A673 (cell line): ENCODE measurements at regions not wholly inside any gene's neighbourhood (a gene's known extent, or its start where the extent isn't known, plus 50 kb on each side); places are given as distances from the start of the nearest gene placed in this dataset.

Source experiments
- BruUV-seq: library from RNA; stranded (reverse); fragments of 400-500 nt; replicated peaks from 2 replicates; lab custom pipeline; 2021; lab: Mats Ljungman, UMichigan
- CTCF ChIA-PET: fragments of 300-600 bp; sonication (Branson Sonifier 250); formaldehyde crosslinking; loops from one replicate; lab custom pipeline; 2022; ENCODE audit warnings: antibody characterized with exemption; lab: Charles Lee
- POLR2A ChIA-PET: fragments of 300-600 bp; sonication (Branson Sonifier 250); formaldehyde crosslinking; loops from one replicate; lab custom pipeline; 2022; ENCODE audit warnings: antibody characterized with exemption; ENCODE audit not compliant: low non-redundant PET; lab: Charles Lee
- DNase-seq: peaks from one replicate; pipeline ENCODE4 v3.0.0-alpha.2; 2015; ENCODE audit warnings: low spot score
- H3K27ac ChIP-seq: fragments of 200-600 bp; sonication (generic); 2 replicates; pipeline ENCODE4 v1.5.1; 2016; ENCODE audit warnings: mixed run types, low read depth, mild to moderate bottlenecking, mixed read lengths, antibody characterized with exemption, low read length; ENCODE audit not compliant: poor library complexity, severe bottlenecking
- H3K27me3 ChIP-seq: fragments of 200-600 bp; sonication (generic); replicated peaks from 2 replicates; pipeline ENCODE4 v1.6.1; 2017; ENCODE audit warnings: mixed run types, low read depth, mild to moderate bottlenecking, mixed read lengths, antibody characterized with exemption, low read length; ENCODE audit not compliant: insufficient read depth, poor library complexity
- H3K36me3 ChIP-seq: fragments of 200-600 bp; sonication (generic); 2 replicates; pipeline ENCODE4 v1.6.1; 2016; ENCODE audit warnings: mixed run types, mild to moderate bottlenecking, mixed read lengths, antibody characterized with exemption, low read length; ENCODE audit not compliant: insufficient read depth, poor library complexity, severe bottlenecking
- H3K4me1 ChIP-seq: fragments of 200-600 bp; sonication (generic); 2 replicates; pipeline ENCODE4 v1.6.1; 2017; ENCODE audit warnings: mixed run types, mild to moderate bottlenecking, mixed read lengths, antibody characterized with exemption, low read length; ENCODE audit not compliant: insufficient read depth, poor library complexity, severe bottlenecking
- H3K4me3 ChIP-seq: fragments of 200-600 bp; sonication (generic); 2 replicates; pipeline ENCODE4 v1.5.1; 2016; ENCODE audit warnings: low read depth, mixed run types, mild to moderate bottlenecking, mixed read lengths, low read length; ENCODE audit not compliant: poor library complexity, severe bottlenecking
- H3K9me3 ChIP-seq: fragments of 200-600 bp; sonication (generic); 2 replicates; pipeline ENCODE4 v1.6.1; 2016; ENCODE audit warnings: mixed run types, low read depth, mild to moderate bottlenecking, mixed read lengths, antibody characterized with exemption, low read length; ENCODE audit not compliant: poor library complexity, severe bottlenecking
- CTCF ChIP-seq: fragments of 300-800, 200-600 bp; sonication (generic); conservative IDR thresholded peaks from 2 replicates; pipeline ENCODE4 v1.5.1; 2017; ENCODE audit warnings: low read depth, mild to moderate bottlenecking, antibody characterized with exemption, low read length, moderate library complexity, mixed read lengths
- EZH2 ChIP-seq: fragments of 200-600 bp; sonication (generic); IDR thresholded peaks from 2 replicates; pipeline ENCODE4 v1.6.1; 2017; ENCODE audit warnings: borderline replicate concordance, low read depth, mild to moderate bottlenecking, mixed read lengths, antibody characterized with exemption, low read length; ENCODE audit not compliant: poor library complexity, severe bottlenecking
- intact Hi-C: fragments of 100-400 bp; cut with micrococcal nuclease; formaldehyde crosslinking; loops from one replicate; pipeline ENCODE4 v1.10.0; 2022; ENCODE audit not compliant: unreplicated experiment

GRCh38 chr2:2580341-2580740 lies 249.3 kb upstream of the MYT1L start:
- Histone ChIP-seq H3K9me3 (no peaks in the 10 kb centered on the region), H3K27ac (no peak overlapping the region), H3K4me3 (no peak overlapping the region), H3K27me3 (peaks cover 30% of the 10 kb centered on the region), H3K4me1 (no peaks in the 10 kb centered on the region), H3K36me3 (no peaks in the 10 kb centered on the region)
- POLR2A ChIA-PET, result no interaction called here
- intact Hi-C loops, result no loop called here
- no peak for TF ChIP-seq EZH2
- TF ChIP-seq CTCF, result no peak
- CTCF ChIA-PET, result no interaction called here
- DNase-seq, result no peak
- BruUV-seq, result no TSS peak

- H3K27ac ChIP-seq, result no peak overlapping the region
- no peak for TF ChIP-seq CTCF
- no peak overlapping the region for H3K4me3 ChIP-seq
- no peaks in the 10 kb centered on the region for H3K36me3 ChIP-seq
- peaks cover 30% of the 10 kb centered on the region for H3K27me3 ChIP-seq
- intact Hi-C loops, result no loop called here
- no peaks in the 10 kb centered on the region for H3K9me3 ChIP-seq
- H3K4me1 ChIP-seq, result no peaks in the 10 kb centered on the region
- ChIA-PET POLR2A (no interaction called here), CTCF (no interaction called here)
- DNase-seq, result no peak
- no TSS peak for BruUV-seq
These were observed 248.7 kb upstream of the MYT1L start for GRCh38 chr2:2579814-2580213.

GRCh38 chr2:2577407-2577831 lies 246.3 kb upstream of the MYT1L start:
- CTCF ChIA-PET, result no interaction called here
- H3K27ac ChIP-seq, result no peak overlapping the region

More at GRCh38 chr2:2577407-2577831, 246.3 kb upstream of the MYT1L start:
- Histone ChIP-seq H3K4me3 (no peak overlapping the region), H3K9me3 (no peaks in the 10 kb centered on the region), H3K4me1 (no peaks in the 10 kb centered on the region), H3K36me3 (no peaks in the 10 kb centered on the region), H3K27me3 (peaks cover 26% of the 10 kb centered on the region)
- BruUV-seq, result no TSS peak
- DNase-seq, result no peak
- TF ChIP-seq EZH2, result no peak
- TF ChIP-seq CTCF, result no peak
- POLR2A ChIA-PET, result no interaction called here
- intact Hi-C loops, result no loop called here
